Nucleus accumbens (tissue), 56 donors: ENCODE measurements at regions not wholly inside any gene's neighbourhood (a gene's known extent, or its start where the extent isn't known, plus 50 kb on each side); places are given as distances from the start of the nearest gene placed in this dataset.

Experiments
- DNase-seq, 56 donors: peaks; one replicate each; lab custom pipeline; 2025; lab: John Stamatoyannopoulos, UW

DNA sequence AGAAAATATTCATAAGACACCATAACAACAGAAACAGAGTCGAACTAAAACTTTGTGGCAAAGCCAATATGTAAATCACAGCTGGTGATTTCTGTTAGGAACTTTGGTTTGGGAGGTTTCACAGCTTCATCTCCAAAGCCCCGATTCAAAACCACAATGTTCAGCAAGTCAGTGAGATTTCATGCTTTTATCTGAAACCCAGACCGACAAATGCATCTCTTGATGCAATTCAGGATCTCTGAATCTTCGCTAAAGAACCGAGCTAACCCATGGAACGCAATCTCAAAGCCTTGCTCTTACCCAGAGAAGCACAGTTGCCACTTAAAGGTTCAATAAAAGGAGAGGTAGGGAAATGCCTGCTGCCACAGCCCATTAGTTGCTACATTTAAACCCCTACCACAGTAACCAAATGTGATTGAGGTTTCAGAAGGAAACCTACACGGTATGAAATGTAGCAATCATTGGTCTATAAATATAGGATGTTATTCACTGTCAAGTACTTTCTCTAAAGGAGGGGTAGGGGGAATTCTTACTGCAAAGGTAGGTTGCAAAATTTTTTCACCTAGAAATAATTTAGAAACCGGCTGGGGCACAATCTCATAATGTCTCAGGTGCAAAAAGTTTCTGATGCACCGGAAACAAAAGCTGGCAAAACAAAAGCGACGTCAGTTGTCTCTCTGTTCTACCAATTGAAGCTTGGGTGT is 381.0 kb upstream of the ARID1B start:
- DNase-seq: no peak

- no peak for DNase-seq
These were observed 381.9 kb upstream of the ARID1B start for GRCh38 chr6:156395276-156395675.

DNA sequence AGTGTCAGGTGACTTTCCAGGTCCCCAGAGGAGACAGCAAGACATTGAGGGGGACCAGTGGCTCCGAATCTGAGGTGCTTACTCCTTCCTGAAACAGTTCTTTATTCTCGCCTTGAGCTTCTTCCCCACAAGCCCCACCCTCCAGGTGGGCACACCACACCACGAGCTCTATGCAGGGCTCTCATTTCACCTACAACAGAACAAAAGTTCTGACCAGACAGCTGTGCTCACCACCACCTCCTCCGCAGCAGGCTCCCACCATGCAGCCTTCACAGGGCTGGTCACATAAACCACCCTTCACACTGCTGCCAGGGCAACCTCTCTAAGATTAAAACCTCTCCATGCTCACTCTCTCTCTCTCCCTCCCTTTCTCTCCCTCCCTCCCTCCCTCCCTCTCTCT is 384.5 kb upstream of the ARID1B start:
- DNase-seq: no peak

DNA sequence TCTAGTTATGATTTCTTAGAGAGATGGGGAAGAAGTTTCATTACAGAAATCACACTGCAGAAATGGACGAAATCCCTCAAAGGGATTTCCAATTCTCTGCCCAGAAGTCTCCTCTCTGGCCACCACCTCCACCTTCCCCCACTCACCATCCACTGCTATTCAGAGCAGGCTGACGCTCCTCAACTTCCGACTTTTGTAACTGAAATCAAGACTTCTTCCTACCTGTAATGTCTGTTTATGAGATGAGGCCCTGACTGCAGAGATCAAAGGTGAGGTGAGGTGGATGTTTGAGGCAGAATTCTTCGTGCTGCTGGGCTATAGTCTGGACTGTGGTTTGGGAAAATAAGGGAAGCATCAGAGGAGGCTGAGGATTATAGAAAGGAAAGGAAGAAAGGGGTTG is 385.2 kb upstream of the ARID1B start:
- DNase-seq: no peak

- DNase-seq: peak in 1 of 56 donors; percentile 3
These were observed 386.0 kb upstream of the ARID1B start for GRCh38 chr6:156391061-156391672.

GRCh38 chr6:156390621-156391020 is 386.6 kb upstream of the ARID1B start:
- DNase-seq: no peak

GRCh38 chr6:156389296-156389695 is 387.9 kb upstream of the ARID1B start:
- DNase-seq: no peak

DNA sequence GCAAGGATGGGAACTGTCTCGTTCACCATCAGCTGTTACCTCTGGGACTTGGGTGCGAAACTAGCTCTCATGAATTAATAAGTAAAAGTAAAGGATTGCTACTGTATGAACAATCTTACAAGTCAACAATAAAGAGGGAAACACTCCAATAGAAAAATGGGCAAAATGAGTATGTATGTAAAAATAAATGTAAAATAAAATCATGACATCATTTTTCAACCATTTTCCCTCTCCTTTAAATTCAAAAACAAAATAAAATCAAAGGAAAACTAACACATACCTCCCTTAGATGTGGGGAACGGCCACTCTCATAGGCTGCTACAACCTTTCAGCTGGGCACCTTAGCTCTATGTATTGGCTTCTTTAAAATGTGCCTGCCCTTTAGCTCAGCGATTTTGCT is 389.7 kb upstream of the ARID1B start:
- DNase-seq: no peak

DNA sequence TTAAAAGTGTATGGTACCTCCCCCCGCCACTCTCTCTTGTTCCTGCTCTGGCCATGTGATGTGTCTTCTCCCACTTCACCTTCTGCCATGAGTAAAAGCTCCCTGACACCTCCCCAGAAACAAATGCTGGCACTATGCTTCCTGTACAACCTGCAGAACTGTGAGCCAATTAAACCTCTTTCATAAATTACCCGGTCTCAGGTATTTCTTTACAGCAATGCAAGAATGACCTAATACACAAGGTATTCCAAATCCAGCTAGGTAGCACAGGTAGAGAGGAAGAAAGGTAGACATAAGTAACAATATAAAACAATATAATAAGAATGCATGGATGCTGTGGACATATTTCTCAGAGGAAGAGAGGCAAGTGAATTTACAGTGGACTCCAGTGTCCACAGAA is 394.1 kb upstream of the ARID1B start:
- DNase-seq: no peak

GRCh38 chr6:156379392-156380289 is 397.5 kb upstream of the ARID1B start:
- no peak for DNase-seq

DNA sequence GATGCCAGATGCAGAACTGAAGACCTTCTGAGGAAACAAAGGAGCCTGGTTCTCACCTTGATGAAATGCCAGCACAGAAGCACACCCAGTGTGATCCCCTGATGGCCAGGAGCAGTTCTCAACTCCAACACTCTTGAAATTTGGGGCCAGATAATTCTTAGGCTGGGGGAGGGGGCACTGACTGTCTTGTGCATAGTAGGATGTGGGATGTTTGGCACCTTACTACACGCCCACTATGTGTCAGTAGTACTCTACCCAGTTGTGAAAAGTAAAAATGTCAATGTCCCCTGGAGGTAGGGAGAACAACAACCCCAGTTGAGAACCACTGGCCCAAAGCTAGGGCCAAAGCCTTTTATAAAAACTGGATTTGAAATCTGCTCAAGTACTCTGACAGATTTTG is 398.3 kb upstream of the ARID1B start:
- DNase-seq: no peak

GRCh38 chr6:156376091-156376490 is 401.1 kb upstream of the ARID1B start:
- no peak for DNase-seq

DNA sequence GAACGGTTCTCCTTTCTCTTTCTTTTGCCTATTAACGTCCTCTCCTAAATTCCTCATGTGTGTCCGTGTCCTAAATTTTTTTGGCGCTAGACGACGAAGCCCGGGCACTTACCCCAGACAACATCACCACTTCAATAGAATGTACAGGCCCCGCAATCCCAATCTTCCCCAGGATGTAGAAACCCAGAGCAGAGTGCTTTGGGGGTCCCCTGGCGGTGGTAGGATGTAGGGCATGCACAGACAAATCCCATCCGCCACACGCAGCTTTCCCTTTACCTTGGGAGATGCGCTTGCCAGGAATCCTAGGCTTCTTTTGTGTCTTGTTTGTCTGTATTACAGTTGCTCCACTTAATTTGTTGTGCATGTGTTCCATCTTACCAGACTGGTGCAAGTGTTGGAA is 417.3 kb upstream of the ARID1B start:
- DNase-seq: no peak

DNA sequence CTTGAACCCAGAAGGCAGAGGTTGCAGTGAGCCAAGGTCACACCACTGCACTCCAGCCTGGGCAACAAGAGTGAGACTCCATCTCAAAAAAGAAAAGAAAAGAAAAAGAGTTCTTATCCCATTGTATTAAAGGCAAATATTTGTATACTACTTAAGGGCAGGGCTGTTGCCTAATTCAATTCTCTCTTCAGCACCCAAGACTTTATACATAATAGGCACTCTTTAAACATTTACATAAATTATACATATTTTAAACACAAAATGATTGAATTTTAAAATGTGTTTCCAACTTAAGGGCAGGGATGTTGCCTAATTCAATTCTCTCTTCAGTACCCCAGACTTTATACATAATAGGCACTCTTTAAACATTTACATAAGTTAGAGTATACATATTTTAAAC is 424.3 kb upstream of the ARID1B start:
- DNase-seq: no peak

GRCh38 chr6:156351346-156351966 is 425.7 kb upstream of the ARID1B start:
- DNase-seq: no peak

- DNase-seq: no peak
These were observed 426.8 kb upstream of the ARID1B start for GRCh38 chr6:156350337-156350736.

DNA sequence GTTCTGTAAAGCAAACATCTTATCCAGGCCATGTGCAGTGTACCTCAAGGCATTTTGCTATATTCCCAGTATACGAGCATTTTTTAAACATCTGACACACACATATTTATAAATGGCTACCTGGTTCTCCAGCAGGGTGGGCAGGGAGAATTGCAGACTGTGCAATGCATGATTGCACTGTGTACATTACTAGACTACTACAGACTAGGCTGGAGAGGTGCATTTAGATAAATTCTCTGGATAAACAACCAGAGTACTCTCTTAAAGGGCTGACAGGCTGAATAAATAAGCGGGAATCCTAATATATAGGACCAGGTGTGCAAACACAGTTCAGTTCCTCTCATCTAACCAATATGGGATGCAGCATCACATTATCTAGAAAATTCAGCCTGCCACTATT is 428.3 kb upstream of the ARID1B start:
- DNase-seq: no peak

GRCh38 chr6:156348424-156348823 is 428.8 kb upstream of the ARID1B start:
- DNase-seq: no peak

GRCh38 chr6:156347656-156348055 is 429.5 kb upstream of the ARID1B start:
- no peak for DNase-seq

- DNase-seq: no peak
These were observed 429.9 kb upstream of the ARID1B start for GRCh38 chr6:156347246-156347645.

GRCh38 chr6:156345700-156346099 is 431.5 kb upstream of the ARID1B start:
- no peak for DNase-seq
